Astrocyte of the cerebellum (primary cell): ENCODE measurements at regions not wholly inside any gene's neighbourhood (a gene's known extent, or its start where the extent isn't known, plus 50 kb on each side); places are given as distances from the start of the nearest gene placed in this dataset.

Source experiments
- DNase-seq: peaks from one replicate; pipeline ENCODE4 v3.0.0-alpha.2; 2011; ENCODE audit warnings: low read depth
- H3K4me3 ChIP-seq: 2 replicates; pipeline ENCODE4 v1.5.1; 2011; ENCODE audit warnings: mild to moderate bottlenecking, low read depth, low read length, moderate library complexity
- CTCF ChIP-seq: IDR thresholded peaks from 2 replicates; pipeline ENCODE4 v1.5.1; 2012; ENCODE audit warnings: low read length, low read depth, moderate library complexity, mild to moderate bottlenecking; ENCODE audit errors: missing control alignments
- in situ Hi-C: cut with HindIII; loops from 2 replicates; pipeline ENCODE4 v1.10.0; 2017; ENCODE audit warnings: low sequenced_read_pairs

GRCh38 chr16:79466111-79466510 is 134.4 kb downstream of the MAF start:
- in situ Hi-C loops: no loop called here
- no peak for TF ChIP-seq CTCF
- H3K4me3 ChIP-seq: no peak overlapping the region
- no peak for DNase-seq

- DNase-seq: no peak
- in situ Hi-C loops: no loop called here
- no peak overlapping the region for H3K4me3 ChIP-seq
- TF ChIP-seq CTCF: no peak
These were observed 136.7 kb downstream of the MAF start for GRCh38 chr16:79463841-79464240.

- H3K4me3 ChIP-seq: no peak overlapping the region
- in situ Hi-C loops: loop anchor here (5.0 kb wide), 1 partner anchor 56 kb away; no protein-coding TSS in a partner anchor
- DNase-seq: no peak
- TF ChIP-seq CTCF: no peak
These were observed 144.5 kb downstream of the MAF start for GRCh38 chr16:79456036-79456435.

GRCh38 chr16:79452671-79453070 is 147.9 kb downstream of the MAF start:
- in situ Hi-C loops: no loop called here
- no peak for DNase-seq
- no peak overlapping the region for H3K4me3 ChIP-seq
- TF ChIP-seq CTCF: no peak

GRCh38 chr16:79451196-79451816 is 149.2 kb downstream of the MAF start:
- TF ChIP-seq CTCF: no peak
- H3K4me3 ChIP-seq: no peak overlapping the region
- in situ Hi-C loops: no loop called here
- DNase-seq: no peak

GRCh38 chr16:79449900-79450299 is 150.6 kb downstream of the MAF start:
- in situ Hi-C loops: no loop called here
- H3K4me3 ChIP-seq: no peak overlapping the region

More at GRCh38 chr16:79449900-79450299, 150.6 kb downstream of the MAF start:
- no peak for TF ChIP-seq CTCF
- no peak for DNase-seq
